ENCODE measurements at regions not wholly inside any gene's neighbourhood (a gene's known extent, or its start where the extent isn't known, plus 50 kb on each side); places are given as distances from the start of the nearest gene placed in this dataset.

GRCh38 chr5:122591828-122592227, 183.1 kb upstream of the SNX2 start:
- TF ChIP-seq CTCF (conservative IDR thresholded peaks at IDR 0.05; ENCODE audit: low read depth, low read length) (no peak), EZH2 (IDR thresholded peaks at IDR 0.05; ENCODE audit: borderline replicate concordance, low read depth, low read length, poor library complexity, severe bottlenecking) (no peak)
